ENCODE measurements at regions not wholly inside any gene's neighbourhood (a gene's known extent, or its start where the extent isn't known, plus 50 kb on each side); places are given as distances from the start of the nearest gene placed in this dataset.

DNA sequence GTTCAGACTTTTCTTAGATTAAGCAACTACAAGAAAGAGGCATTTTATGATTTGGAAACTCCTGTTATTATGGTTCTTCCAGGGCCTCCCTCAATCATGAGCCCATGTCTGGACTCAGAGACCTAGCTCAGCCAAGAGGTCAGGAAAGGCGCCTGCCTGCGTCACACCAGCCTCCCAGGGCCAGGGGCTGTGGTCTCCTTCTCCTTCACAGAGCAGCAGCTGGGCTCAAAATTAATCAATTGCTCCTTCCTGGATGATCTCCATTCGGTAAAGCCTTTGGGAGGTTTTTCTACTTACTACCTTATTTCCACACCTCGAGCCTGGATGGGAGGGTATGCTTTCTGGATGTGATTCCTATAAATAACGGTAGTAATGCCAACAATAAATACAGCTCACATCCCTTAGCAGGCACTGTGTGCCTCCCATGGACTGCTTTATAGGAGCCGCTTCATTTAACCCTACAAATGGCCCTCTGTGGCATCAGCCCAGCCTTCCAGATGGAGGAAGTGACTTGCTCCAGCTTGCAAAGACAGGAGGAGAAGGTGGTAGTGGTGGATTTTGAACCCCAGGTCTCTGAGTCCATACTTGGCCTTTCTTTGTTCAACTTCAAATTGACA lies 1445.6 kb downstream of the TBC1D22A start:
- DNase-seq (ENCODE audit: low spot score), result no peak

DNA sequence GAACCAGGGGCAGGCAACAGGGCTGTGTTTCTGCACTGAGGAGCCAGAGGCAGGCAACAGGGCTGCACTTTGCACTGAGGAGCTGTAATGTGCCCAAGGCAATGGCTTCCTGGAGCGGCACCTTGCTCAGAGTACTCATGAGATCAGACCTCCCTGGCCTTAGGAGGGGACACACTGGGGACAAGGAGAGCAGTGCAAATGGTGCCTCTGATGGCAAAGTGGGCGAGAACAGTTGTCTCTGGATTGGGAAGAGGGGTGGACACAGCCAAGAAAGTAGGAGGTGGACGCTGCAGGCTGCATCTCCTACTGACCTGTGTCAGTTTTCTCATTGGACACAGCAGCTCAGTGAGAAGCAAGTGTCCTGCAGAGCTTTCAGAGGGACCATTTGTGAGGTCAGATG lies 1443.3 kb downstream of the TBC1D22A start:
- no peak for DNase-seq (ENCODE audit: low spot score)

DNA sequence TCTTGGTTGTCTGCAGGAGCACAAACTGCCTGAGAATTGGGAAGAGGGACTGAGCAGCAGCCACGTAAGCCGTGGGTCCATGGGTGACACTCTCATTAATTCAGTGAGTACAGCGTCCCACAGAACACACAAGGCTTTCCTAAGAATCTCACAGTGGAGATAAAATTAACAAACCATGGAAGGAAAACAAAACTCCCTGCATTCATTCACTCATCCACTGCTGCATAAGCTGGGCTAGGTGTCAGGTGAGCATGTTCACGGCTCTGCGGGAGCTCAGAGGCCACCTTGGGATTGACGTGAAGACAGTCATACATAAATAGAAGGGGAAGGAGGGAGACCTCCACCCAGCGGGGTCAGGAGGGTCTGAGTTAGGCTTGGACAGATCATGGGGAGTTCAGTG lies 1442.7 kb downstream of the TBC1D22A start:
- no peak for DNase-seq (ENCODE audit: low spot score)

DNA sequence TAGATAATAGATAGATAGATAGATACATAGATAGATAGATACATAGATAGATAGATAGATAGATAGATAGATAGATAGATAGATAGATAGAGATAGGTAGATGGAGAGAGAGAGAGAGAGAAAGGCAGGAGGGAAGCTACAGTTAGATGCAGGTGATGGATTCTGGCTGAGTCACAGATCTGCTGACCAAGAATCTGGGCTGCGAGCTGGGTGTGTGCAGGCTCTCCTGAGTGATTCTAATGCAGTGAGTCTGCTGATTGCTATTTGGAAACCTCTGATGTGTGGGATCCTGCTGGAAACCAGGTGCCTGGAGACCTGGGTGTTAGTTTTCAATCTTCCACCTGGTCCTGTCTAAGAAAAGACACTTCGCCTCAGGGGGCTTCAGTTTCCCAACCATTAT lies 1441.8 kb downstream of the TBC1D22A start:
- DNase-seq (ENCODE audit: low spot score), result no peak

DNA sequence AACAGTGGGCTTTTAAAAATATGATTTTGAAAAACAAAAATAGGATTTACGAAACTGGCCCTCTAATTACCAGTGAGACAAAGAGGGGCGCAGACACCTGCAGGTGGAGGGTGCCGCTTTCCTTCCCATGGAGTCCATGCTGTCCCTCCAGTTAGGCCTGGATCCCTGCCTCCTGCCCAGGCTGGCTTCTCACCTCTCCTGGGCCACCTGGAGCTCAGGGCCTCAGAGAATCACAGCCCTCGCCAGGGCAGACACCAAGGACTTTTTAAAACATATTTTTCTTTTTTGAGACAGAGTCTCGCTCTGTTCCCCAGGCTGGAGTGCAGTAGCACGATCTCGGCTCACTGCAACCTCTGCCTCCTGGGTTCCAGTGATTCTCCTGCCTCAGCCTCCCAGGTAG lies 1437.2 kb downstream of the TBC1D22A start:
- DNase-seq (ENCODE audit: low spot score), result no peak

DNA sequence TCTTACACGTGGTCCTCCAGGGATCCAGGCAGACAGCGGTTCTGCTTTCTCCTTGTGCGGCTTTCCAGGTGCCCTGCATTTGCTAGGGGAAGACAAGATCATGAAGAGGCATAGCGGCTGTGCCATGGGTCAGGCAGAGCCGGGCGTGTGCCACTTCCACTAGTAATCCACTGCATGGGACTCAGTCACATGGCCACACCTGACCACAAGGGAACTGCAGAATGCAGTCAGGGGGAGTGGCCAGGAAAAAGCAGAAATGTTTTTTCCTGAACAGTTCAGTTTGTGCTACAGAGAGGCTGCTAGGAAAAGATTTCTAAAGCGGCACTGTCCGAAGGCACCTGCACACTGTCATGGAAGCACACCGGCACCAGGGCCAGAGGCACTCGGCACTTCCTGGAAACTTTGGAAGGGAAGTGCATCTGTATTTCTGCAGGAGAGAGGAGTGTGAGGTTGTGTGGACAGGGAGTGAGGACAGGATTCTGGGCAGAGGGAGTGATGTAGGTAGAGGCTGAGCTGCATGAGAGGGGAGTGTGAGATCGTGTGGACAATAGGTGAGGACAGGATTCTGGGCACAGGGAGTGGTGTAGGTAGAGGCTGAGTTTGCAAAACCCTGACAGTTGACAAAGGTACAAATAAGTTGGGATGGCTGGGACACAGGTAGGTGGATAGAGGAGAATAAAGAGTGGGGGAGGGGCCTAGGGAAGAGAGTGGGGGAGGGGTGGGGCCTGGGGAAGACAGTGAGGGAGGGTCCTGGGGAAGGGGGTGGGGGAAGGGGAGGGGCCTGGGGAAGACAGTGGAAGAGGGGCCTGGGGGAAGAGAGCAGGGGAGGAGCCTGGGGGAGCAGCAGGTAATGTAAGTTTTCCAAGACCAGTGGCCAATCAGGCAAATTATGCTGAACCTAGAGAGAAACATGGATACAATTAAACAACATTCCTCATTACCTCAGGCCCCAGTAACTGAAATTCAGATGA lies 1436.3 kb downstream of the TBC1D22A start:
- DNase-seq (ENCODE audit: low spot score), result no peak

DNA sequence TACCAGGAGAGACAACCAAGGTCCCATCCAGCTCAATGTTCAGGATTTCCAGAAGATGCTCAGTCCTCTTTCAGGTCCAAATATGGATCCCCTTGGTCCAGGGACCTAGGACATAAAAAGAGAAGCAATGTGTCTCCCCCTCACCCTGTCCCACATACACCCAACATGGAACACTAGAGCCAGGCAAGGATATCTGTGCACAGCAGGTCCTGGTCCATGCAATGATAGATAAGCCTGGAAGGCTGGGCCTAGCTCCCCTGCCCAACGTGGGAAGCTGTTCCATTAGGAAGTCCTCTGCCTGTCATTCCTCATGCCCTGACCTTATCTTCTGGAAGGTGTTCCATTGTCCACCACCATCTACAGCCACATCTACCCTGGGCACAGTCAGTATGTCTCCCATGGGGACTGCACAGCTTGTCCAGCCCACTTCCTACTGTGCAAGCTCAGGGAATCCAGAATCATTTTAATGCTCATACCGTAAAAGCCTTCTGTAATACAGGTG lies 1434.8 kb downstream of the TBC1D22A start:
- DNase-seq (ENCODE audit: low spot score), result no peak

DNA sequence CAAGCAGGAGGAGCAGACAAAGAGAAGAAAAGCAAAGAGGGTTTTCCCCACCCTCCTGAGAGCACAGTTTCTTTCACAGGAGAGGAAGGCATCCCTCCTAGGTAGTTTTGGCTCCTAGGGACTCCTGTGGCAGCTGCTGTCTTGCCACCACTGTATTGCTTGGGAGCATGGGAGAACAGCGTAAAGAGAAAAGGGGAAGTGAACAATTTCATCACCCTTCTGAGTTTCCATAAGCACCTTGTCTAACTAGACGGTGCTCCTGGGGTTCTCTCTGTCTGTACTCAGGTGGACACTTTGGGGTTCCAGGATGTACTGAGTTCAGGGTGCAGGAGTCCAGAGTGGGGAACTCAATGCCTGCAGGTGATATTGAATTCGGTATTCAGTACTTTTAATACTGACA lies 1430.5 kb downstream of the TBC1D22A start:
- no peak for DNase-seq (ENCODE audit: low spot score)

DNA sequence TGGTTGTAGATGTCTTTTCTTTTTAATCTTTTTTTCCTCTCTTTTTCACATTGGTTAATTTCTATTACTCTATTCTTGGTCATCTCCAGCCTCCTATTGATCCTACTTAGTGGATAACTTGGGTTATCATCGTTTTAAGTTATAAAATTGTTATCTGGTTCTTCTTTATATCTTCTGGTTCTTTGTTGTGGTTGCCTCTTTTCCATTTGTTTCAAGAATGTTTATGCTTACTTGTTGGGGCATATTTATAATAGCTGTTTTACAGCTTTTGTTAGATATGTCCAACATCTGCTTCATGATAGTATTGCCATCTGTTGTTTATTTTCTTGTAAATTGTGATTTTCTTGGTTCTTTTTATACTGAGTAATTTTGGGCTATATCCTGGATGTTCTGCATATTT lies 1429.6 kb downstream of the TBC1D22A start:
- DNase-seq (ENCODE audit: low spot score), result no peak

DNA sequence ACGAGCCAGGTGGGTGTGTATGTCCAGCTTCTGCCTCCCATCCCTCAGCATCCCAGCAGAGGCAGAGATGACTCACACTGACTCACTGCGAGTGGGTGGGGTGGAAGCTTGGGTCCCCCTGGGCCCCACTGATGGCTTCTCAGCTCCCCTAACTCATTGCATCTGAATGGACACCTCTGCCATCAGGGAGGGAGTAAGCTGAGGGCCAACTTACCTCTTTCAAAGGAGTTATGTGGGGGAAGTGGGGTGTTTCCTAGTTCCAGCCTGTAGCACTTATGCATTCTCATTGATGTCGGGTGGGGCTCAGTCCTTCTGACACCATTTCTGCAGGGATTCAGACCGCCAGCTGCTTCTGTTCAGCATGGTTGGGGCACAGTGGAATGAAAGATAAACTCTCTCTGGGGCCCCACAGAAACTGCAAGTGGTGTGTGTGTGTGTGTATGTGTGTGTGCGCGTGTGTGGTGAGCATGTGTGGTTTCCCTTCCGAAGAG lies 1425.8 kb downstream of the TBC1D22A start:
- DNase-seq (ENCODE audit: low spot score), result no peak

DNA sequence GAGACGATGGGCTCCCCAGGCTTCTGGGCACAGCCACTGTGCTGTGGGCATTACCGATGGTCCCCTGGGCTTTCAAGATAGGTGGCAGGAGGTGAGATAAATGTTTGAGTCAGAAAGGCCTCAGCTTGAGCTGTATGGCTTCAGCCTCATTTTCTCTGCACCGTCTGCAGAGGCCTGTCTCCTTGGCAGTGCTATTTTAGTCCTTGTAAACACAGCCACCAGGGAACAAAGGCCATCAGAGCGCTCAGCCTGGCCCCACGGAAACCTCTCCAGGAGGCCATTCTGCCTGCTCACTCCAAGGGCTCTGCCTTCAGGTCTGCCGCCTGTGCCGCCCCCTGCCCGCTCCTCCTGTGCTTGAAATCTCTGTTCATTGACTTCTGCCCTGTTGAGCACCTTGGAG lies 1424.9 kb downstream of the TBC1D22A start:
- DNase-seq (ENCODE audit: low spot score), result no peak

DNA sequence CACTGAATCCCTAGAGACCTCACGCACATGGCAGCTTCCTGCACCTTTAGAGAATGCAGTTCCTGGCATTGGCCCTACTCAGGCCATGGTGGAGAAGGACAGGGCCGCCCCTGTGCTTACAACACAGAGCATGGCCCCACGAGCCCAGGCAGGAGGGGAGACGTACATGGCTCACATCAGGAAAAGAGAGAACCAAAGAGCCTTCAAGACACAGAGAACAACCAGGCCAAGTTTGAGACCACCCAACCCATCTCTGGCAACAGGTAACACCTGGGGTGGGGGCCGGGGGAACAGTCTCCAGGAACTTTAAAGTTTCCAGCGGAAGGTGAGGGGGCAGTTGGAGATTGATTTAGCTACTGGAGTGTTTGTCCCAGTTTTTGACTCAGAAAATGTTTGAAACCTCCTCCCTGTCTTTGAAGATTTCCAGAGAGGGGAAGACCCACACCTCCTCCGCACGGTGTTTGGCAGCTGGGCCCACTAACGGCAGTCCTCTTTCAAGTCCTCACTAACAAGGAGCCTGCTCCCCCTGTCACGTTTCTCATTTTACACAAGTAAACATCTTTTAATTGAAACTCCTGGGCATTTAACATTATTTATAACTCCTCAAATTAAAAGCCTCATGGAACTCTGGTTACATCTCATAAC lies 1423.8 kb downstream of the TBC1D22A start:
- DNase-seq (ENCODE audit: low spot score), result no peak

DNA sequence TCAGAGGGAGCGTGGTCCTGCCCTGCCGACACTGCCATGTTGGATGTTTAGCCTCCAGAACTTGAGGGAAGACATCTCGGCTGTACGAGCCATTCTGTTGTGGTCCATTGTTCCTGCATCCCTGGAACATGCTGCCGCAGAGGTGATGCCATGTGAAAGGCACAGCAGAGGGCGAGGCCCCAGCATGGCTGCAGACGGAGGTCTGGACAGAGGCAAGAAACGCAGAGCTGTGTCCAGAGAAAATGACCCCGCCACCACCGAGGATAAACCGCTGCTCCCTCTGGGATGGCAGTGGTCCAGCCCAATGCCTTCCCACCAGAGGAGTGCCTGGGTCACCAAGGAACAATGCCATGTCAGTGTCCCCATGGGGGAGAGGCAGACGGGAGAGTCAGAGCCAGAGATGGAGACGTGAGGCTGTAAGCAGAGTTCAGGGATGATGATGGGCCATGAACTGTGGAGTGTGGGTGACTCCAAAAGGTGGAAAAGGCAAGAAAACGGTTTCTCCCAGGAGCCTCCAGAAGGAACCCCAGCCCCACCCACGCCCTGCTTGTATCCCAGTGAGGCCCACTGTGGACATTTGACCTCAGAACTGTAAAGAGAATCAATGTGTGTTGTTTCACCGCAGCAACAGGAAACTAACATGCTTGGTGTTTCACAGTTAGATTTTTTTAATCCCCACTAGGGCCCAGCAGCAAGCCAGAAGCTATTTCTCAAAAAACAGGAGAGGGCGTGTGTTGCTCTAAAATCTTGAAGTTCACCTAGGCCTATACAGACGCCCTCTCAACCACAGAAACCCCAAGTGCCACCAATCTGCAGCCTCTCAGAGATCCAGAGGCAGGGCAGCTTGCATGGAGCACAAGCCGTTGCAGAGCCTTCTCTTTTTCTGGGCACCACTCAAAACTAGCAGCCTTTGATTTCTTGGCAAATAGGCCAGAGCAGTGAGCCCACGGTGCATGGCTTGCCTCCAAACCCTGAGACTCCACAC lies 1422.9 kb downstream of the TBC1D22A start:
- DNase-seq (ENCODE audit: low spot score), result no peak

DNA sequence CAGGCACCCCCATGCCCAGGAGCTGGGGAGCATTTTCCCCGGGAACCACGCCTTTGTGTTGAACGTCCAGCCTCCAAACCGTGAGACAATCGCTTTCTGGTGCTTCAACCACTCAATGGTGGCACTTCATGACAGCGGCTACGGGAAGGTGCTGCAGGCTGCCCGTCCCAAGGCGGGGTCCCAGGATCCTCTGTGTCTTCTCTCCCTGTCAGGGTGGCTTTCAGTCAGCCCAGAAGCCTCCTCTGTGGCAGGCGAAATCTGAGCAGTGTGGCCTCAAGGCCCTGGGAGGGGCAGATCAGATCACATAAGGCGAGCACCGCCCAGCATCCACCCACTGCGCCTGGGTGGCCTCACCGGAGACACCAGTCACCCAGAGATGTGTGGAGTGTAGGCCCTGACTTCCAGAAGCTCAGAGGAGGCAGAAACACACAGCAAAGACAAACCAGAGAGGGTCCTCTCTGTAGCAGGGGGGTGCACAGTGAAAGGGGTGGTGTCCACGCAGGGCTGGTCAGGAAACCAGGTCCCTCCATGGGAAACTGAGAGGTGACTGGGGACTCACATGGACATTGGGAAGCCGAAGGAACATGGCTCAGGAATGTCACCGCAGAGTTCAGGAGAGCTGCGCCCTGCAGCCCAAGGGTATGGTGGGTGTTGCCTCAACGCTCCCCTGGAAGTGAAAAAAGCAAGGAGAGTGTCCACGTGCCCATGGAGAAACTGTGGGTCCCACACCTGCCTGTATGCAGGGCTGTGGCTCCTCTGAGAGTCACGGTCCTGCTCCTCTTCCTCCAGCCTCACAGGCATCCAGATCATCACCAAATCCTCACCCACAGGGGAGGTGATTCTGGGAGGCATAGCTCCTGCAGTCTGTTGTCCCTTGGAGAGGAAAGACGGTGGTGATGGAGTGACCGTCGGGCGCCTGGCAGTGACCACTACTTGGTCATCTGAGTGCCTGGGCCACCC lies 1420.7 kb downstream of the TBC1D22A start:
- no peak for DNase-seq (ENCODE audit: low spot score)

DNA sequence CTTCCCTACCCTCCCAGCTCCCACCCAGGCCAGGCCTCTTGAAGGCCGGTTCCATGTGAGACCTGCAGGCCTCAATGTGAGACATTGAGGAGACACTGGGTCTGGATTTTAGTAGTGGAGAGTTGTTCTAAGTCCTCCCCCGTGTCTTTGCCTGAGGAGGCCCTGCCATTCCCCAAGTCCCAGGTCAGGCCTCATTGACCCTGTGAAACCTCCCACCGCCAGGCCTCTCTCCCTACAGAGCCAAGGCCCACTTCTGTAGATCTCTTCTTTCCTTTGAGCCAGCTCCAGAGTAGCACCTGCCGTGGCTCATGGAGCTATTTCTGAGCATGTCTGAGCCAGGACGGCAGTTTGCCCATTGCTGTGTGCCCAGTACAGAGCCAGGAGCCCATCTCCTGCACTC lies 1419.6 kb downstream of the TBC1D22A start:
- no peak for DNase-seq (ENCODE audit: low spot score)

DNA sequence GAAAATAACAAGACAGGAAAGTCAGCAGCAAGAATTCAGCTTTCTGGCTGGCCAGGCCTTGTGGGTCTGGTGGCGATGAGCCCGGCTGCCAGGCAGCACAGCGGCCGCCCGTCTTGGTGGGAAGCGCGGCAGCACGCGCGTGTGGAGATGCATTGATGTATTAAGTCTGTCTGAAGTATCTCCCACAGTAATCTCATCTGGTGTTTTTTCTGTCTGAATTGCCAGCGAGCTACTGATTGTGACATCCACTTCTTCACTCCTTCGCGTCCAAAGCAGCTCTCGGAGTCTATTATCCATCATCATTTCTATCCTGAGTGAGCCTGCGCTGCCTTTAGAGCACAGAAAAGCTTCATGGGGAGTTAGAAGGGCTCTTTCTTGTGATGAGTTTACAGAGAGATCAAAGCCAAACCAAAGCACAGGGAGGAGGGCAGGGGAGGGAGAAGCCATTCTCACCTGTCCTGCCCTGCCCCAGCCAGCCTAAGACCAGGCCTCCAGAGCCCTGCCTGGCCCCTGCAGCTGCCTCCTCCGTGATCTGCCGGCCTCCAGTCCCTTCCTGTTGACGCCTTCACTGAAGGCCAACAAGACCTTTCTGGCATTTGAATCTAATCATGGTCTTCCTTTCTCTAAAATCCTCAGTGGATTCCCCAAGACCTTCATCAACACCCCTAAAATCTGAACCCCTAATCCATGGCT lies 1419.0 kb downstream of the TBC1D22A start:
- no peak for DNase-seq (ENCODE audit: low spot score)

DNA sequence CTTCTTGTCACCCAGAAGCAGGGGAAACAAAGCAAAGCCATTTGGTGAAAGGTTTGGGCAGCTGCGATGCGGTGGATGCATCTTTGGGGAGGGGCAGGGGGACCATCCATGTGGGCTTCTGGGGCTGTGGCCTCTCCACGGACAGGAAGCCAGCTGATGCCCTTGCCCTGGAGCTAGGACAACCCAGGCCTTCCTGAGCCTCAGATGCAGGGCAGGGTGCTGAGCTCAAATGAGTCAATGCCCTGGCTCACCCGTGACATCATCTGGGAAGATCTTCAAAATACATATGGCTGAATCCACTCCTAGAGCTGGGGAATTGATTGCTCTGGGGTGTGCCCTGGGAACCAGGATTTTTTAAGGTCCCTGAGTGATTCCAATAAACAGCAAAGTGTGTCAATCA lies 1418.2 kb downstream of the TBC1D22A start:
- DNase-seq (ENCODE audit: low spot score), result no peak

DNA sequence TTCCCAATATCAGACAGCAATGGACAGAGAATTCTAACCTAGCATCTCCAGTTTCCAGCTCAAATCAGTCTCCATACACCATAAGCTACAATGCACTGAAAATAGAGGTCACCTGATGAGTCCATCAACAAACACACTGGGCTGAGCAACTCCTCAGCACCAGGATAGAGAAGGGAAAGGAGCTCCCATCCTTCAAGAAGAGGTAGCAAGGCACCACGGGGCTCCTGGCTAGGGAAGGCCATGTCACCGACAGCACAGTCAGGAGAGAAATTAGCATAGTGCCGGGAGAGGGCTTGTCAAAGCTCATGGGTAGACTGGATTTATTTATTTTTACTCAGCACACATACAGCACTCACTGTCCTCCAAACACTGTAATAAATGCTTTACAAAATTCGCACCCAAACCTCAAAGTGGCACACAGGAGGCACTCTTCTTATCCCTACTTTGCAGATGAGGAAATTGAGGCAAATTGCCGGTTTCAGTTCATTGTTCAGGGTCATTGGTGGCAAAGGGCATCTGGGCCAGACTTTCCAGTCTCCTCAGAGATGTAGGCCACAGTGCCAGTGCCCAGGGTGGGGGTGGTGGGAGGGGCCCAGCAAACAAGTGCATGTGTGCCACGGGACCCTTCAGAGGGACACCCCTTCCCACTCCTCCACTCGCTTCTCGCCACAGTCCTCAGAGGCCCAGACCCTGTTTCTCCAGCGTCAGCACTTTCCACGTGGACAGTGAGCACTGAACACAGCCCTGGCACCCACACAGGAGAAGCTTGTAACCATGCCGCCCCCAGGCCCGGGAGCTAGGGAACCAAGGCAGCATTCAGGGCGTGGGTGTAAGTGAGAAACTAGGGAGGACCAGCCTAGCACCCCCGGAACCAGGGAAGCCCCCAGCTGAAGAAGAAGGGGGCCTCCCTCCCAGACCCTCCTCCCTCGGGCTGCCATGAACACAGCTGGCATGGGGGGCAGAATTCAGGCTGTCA lies 1417.4 kb downstream of the TBC1D22A start:
- no peak for DNase-seq (ENCODE audit: low spot score)
